Hematopoietic multipotent progenitor cell treated with erythropoietin and hydrocortisone succinate and interleukin-3 and kit ligand, for 17 days (in vitro differentiated cells): ENCODE measurements at regions not wholly inside any gene's neighbourhood (a gene's known extent, or its start where the extent isn't known, plus 50 kb on each side); places are given as distances from the start of the nearest gene placed in this dataset.

Experiments
- DNase-seq: peaks from one replicate; pipeline ENCODE4 v3.0.0-alpha.2; 2015; ENCODE audit warnings: low spot score

- peak; percentile 24 for DNase-seq
Measured at GRCh38 chr3:45330510-45331295, 57.7 kb upstream of the LARS2 start.

- no peak for DNase-seq
Measured at GRCh38 chr3:45332493-45332892, 55.9 kb upstream of the LARS2 start.

DNA sequence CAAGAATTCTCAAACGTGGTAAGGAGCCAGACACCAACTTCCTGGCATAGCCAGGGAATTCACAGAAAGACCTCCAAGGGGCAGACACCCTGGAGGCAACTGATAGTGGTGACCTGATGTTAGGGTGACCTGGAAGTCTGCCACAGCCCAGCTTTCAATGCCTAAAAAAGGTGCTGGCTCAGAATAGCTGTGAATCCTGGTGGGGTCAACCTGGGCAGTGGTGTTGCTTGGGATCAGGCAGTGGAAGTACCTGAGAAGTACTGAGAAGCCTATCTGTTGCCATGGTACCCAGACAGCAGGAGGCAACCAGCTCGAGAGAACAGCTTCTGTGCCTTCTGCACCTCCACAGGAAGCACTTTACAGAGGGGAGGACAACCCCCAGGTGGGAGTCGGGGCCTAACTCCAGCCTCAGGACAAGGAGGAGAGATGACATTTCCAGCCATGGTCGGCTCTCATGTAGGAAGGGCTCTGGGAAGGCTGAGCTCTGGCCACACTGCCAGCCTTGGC is 55.4 kb upstream of the LARS2 start:
- DNase-seq: no peak

GRCh38 chr3:45333549-45333948 is 54.8 kb upstream of the LARS2 start:
- DNase-seq: no peak

DNA sequence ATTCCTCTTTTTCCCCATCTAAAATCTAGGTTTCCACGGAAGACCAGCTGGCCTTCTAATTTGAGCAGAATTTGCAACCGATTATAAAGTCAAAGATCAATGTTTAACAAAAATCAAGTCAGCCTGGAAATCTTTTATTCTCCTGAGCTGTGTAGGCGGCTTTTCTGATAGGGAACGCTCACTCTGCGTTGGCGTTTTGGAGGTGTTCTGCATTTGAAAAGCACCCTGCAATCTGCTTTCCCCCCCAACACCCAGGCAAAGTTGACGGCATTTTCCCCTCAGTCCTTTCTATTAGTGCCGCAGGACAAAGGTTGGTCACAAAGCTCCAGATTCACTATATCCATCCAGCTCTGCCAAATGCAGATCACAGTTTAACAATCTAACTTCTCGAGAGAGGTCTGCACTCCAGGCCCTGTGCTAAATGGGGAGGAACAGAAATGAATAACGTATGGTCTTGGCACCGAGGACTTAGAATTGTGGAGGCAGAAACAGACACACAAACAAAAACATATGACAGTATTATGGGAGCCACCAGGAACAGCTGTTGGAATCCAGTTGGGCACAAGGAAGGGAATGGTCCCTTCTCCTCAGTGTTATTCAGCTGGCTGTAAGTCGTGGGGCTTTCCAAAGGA is 50.4 kb upstream of the LARS2 start:
- DNase-seq: no peak
